Immature natural killer cell (primary cell): ENCODE measurements at regions not wholly inside any gene's neighbourhood (a gene's known extent, or its start where the extent isn't known, plus 50 kb on each side); places are given as distances from the start of the nearest gene placed in this dataset.

Experiments
- DNase-seq, 3 donors: peaks; one replicate each; pipeline ENCODE4 v3.0.0; 2022; ENCODE audit warnings: mixed read lengths in 1 of 3
- H3K27ac Mint-ChIP-seq, 6 donors: one replicate each; pipeline ENCODE4 v1.8.0; 2020; ENCODE audit warnings: mixed read lengths in 6 of 6, mild to moderate bottlenecking in 5 of 6, inconsistent platforms in 4 of 6, moderate library complexity in 3 of 6
- H3K27me3 Mint-ChIP-seq, 3 donors: one replicate each; pipeline ENCODE4 v1.8.0; 2020 to 2021; ENCODE audit warnings: low read depth in 3 of 3, mild to moderate bottlenecking in 3 of 3, mixed read lengths in 3 of 3, moderate library complexity in 3 of 3, inconsistent platforms in 1 of 3
- H3K36me3 Mint-ChIP-seq, 3 donors: one replicate each; pipeline ENCODE4 v1.8.0; 2020; ENCODE audit warnings: mixed read lengths in 3 of 3, inconsistent platforms in 2 of 3, mild to moderate bottlenecking in 2 of 3
- H3K4me1 Mint-ChIP-seq, 2 donors: one replicate each; pipeline ENCODE4 v1.8.0; 2020; ENCODE audit warnings: inconsistent platforms in 2 of 2, mild to moderate bottlenecking in 2 of 2, mixed read lengths in 2 of 2, moderate library complexity in 1 of 2
- H3K4me3 Mint-ChIP-seq, 5 donors: one replicate each; pipeline ENCODE4 v1.8.0; 2020; ENCODE audit warnings: mild to moderate bottlenecking in 5 of 5, mixed read lengths in 5 of 5, inconsistent platforms in 3 of 5, moderate library complexity in 3 of 5
- H3K9me3 Mint-ChIP-seq, 6 donors: one replicate each; pipeline ENCODE4 v1.8.0; 2020; ENCODE audit warnings: mild to moderate bottlenecking in 6 of 6, mixed read lengths in 6 of 6, inconsistent platforms in 4 of 6, moderate library complexity in 3 of 6

DNA sequence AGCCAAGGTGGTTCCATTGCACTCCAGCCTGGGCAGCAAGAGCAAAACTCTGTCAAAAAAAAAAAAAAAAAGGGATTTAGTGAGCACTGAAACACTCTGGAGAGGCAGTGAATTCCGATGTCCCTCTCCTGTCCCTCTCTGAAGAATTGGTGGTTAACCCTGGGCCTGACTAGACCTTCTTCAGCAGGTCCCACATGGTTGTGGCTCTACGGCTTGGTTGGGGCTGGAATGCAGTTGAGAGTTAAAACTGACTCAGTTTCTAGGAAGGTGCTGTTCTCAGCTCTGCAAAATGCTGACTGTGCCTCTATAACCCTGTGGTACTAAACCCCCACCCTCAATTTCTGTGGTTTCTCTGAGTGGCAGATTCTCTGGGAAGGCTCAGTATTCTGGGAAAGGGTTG lies 173.3 kb downstream of the SEC16B start:
- Mint-ChIP-seq H3K4me1 (peaks cover 0 to 2% of the 10 kb centered on the region in 2 donors), H3K27me3 (peaks cover 0 to 7% (median 0%) of the 10 kb centered on the region in 3 donors), H3K9me3 (peaks cover 3 to 23% (median 11%) of the 10 kb centered on the region in 6 donors), H3K27ac (no peak overlapping the region), H3K36me3 (no peaks in the 10 kb centered on the region), H3K4me3 (no peak overlapping the region)
- DNase-seq: no peak

DNA sequence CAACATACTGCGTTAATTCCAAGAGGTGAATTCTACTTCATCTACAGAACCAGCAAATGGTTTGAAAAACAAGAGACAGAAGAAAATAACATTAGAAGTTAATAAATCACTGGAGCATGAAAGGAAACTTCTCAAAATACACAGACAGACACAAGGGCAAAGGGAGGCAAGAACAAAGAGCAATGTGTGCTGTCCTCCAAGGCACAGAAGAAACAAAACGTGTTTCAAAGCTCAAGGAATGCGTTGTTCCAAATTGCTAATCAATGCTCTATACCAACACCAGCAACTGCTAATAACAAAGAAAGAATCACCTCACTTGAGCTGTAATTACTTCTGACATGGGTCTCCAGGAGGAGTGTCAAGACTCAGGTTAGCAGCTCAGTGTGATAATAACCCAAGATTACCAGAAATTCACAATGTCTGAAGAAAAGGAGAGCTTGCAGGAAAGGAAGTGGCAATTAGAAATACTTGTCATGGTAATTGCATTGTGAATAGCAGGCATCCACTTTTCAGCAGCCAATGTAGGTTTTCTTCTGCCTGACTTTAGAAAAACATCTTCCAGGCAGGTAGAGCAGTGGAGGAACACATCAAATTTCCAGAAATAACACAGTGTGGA lies 175.4 kb downstream of the SEC16B start:
- Mint-ChIP-seq H3K4me1 (no peaks in the 10 kb centered on the region), H3K9me3 (peaks cover 3 to 25% (median 12%) of the 10 kb centered on the region in 6 donors)

DNA sequence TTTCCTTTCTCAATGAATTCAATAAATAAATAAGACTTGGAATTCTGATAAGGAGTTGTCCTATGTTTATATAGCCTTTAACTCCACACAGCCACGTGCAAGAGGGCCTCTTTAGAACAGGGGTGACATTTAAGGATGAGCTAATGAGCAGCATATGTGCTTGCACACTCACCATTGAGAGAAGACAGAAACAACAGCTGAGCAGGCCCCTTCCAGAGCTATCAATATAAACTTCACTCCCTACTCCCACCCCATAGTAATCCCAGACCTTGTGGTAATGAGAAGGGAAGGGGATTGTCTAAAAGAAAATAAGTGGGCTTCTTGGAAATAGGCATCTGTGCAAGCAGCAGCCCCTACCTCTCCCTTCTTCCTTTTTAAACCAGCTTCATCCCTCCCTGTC lies 176.0 kb downstream of the SEC16B start:
- peaks cover 3 to 22% (median 11%) of the 10 kb centered on the region in 6 donors for H3K9me3 Mint-ChIP-seq
- no peak overlapping the region for H3K4me3 Mint-ChIP-seq
- no peak for DNase-seq
- no peaks in the 10 kb centered on the region for H3K4me1 Mint-ChIP-seq
- H3K36me3 Mint-ChIP-seq: no peaks in the 10 kb centered on the region
- H3K27me3 Mint-ChIP-seq: peaks cover 0 to 5% (median 0%) of the 10 kb centered on the region in 3 donors
- no peak overlapping the region for H3K27ac Mint-ChIP-seq

More for the DNA sequence above, 175.4 kb downstream of the SEC16B start:
- Mint-ChIP-seq H3K27me3 (peaks cover 0 to 5% (median 0%) of the 10 kb centered on the region in 3 donors), H3K4me3 (no peak overlapping the region), H3K27ac (no peak overlapping the region), H3K36me3 (no peaks in the 10 kb centered on the region)
- no peak for DNase-seq

DNA sequence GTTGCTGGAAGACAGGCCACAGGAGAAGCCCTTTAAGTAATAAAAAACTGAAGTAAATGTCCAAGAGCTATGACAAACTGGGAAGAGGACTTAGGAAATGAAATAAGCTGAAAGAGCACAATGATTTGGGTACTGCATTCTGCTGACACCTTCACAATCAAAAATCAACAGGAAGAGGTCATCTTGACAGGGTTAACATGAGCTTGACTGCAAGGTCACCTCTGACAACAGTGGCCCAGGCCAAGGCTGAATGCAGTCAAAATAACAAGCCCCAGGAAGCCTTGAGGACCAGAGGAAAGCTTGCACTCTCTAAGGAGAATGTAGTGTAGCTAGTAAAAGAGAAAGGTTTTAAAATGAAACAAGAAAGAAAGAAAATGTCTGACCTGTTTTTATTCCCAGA lies 179.3 kb downstream of the SEC16B start:
- no peak for DNase-seq
- Mint-ChIP-seq H3K4me3 (no peak overlapping the region), H3K36me3 (peaks cover 0 to 4% (median 4%) of the 10 kb centered on the region in 3 donors), H3K27me3 (peaks cover 2 to 4% (median 3%) of the 10 kb centered on the region in 3 donors), H3K4me1 (no peaks in the 10 kb centered on the region), H3K9me3 (peaks cover 7 to 22% (median 16%) of the 10 kb centered on the region in 6 donors), H3K27ac (no peak overlapping the region)

DNA sequence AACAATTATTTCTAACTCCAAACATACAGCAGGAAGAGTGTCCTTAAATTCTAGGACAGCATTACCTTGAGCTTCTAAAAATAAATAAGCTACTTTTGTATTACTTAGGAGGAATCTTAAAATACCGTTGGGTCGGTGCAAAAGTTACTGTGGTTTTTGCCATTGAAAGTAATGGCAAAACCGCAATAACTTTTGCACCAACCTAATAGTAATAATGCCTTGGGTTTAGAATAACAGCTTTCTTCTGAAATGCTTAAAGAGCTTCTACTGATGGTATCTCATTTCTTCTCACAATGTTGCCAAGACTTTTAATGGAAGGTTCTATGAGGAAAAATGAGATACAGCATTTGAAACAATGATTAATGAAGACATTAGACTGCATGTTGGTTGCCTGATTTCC lies 179.9 kb downstream of the SEC16B start:
- no peak for DNase-seq
- peaks cover 7 to 20% (median 15%) of the 10 kb centered on the region in 6 donors for H3K9me3 Mint-ChIP-seq
- H3K27me3 Mint-ChIP-seq: peaks cover 2 to 4% (median 3%) of the 10 kb centered on the region in 3 donors
- no peaks in the 10 kb centered on the region for H3K4me1 Mint-ChIP-seq
- H3K4me3 Mint-ChIP-seq: no peak overlapping the region
- peaks cover 0 to 4% (median 4%) of the 10 kb centered on the region in 3 donors for H3K36me3 Mint-ChIP-seq
- H3K27ac Mint-ChIP-seq: no peak overlapping the region

DNA sequence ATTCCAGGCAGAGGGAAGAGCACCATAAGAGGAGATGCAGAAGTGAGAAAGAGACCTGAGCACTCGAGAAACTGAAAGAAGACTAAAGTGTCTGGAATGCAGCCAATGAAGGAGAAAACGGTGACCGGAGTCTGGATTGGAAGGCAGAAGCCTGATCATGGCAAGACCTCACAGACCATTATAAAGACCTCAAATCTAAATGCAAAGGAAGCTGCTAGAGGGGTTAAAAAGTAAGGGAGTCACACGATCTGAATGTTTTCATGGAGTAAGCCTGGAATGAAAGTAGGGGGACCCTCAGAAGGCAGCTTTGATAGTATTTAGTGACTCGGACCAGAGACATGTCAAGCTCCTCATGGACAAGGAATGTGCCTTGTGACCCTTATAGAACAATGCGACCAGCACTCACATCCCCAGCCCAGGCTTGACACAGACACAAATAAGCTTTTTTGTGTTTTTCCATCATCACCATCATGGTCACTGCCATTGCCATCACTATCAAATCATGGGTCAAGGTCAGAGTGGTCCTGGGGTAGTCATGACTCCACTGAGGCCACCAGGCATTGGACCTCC lies 183.6 kb downstream of the SEC16B start:
- H3K27ac Mint-ChIP-seq: no peak overlapping the region
- no peaks in the 10 kb centered on the region for H3K4me1 Mint-ChIP-seq
- peaks cover 0 to 4% (median 2%) of the 10 kb centered on the region in 3 donors for H3K27me3 Mint-ChIP-seq
- H3K4me3 Mint-ChIP-seq: no peak overlapping the region
- peaks cover 0 to 4% (median 4%) of the 10 kb centered on the region in 3 donors for H3K36me3 Mint-ChIP-seq
- no peak for DNase-seq
- H3K9me3 Mint-ChIP-seq: peaks cover 6 to 24% (median 15%) of the 10 kb centered on the region in 6 donors

DNA sequence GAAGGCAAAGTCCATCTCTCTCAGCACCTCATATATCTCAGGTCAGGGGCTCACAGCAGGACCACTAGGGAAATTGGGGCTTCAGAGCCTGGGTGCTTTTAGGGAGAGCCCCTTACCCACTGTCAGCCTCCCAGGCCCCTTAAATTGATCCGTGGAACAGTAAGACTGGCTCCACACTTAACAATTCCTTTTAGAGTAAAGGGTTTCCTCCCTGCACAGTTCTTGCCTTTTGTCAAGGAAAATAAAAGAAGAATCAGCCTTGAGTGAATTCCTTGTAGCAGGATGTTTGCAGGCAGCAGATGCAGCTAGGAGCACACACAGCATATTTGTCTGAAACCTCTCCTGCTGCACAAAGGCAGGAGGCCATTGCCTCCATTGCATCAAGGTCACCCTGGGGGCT lies 184.9 kb downstream of the SEC16B start:
- H3K36me3 Mint-ChIP-seq: peaks cover 0 to 4% (median 4%) of the 10 kb centered on the region in 3 donors

DNA sequence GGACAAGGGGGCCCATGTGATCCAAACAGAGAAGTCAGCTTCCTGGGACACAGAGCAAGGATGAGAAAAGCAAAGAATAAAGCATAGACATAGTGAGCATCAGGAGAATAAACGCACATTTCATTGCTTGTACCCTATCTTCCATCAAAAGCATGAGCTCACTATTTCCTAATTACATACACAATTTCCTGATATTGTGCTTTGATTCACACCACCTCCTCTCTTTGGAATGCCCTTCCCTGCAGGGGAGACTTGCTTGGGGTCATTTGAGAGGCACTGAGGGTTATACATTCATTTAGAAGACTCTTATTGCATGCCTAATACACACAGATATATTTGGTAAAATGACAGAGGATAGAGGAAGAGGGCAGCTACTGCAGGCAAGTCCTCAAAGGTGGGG lies 185.4 kb downstream of the SEC16B start:
- no peak for DNase-seq
- Mint-ChIP-seq H3K36me3 (peaks cover 0 to 4% (median 4%) of the 10 kb centered on the region in 3 donors), H3K4me3 (no peak overlapping the region), H3K4me1 (no peaks in the 10 kb centered on the region), H3K9me3 (peaks cover 5 to 22% (median 13%) of the 10 kb centered on the region in 6 donors), H3K27me3 (peaks cover 0 to 4% (median 2%) of the 10 kb centered on the region in 3 donors), H3K27ac (no peak overlapping the region)

More for the DNA sequence above, 184.9 kb downstream of the SEC16B start:
- no peak for DNase-seq
- Mint-ChIP-seq H3K4me3 (no peak overlapping the region), H3K27me3 (peaks cover 0 to 4% (median 2%) of the 10 kb centered on the region in 3 donors), H3K27ac (no peak overlapping the region), H3K9me3 (peaks cover 5 to 22% (median 13%) of the 10 kb centered on the region in 6 donors), H3K4me1 (no peaks in the 10 kb centered on the region)

DNA sequence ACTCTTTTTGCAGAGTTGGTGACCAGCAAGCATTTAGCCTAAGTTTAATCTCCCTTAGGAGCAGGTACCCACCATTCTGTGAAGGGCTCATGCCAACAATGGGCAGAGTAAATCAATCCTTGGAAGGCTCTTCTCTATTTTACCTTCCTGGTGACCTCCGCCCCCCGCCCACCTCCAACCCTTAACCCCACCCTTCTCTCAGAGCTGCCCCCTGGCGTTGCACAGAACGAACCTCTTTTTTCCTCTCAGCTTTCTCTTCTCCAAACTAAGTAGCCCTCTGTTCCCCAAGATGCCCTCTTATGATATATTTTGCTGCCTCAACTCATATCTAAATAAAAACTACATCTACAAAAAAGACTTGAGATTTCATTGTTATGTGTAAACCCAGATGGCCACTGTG lies 186.8 kb downstream of the SEC16B start:
- no peak overlapping the region for H3K27ac Mint-ChIP-seq
- no peak for DNase-seq
- H3K36me3 Mint-ChIP-seq: peaks cover 0 to 4% (median 4%) of the 10 kb centered on the region in 3 donors
- H3K27me3 Mint-ChIP-seq: peaks cover 0 to 4% (median 2%) of the 10 kb centered on the region in 3 donors
- H3K9me3 Mint-ChIP-seq: peaks cover 5 to 28% (median 17%) of the 10 kb centered on the region in 6 donors
- H3K4me1 Mint-ChIP-seq: no peaks in the 10 kb centered on the region
- H3K4me3 Mint-ChIP-seq: no peak overlapping the region

DNA sequence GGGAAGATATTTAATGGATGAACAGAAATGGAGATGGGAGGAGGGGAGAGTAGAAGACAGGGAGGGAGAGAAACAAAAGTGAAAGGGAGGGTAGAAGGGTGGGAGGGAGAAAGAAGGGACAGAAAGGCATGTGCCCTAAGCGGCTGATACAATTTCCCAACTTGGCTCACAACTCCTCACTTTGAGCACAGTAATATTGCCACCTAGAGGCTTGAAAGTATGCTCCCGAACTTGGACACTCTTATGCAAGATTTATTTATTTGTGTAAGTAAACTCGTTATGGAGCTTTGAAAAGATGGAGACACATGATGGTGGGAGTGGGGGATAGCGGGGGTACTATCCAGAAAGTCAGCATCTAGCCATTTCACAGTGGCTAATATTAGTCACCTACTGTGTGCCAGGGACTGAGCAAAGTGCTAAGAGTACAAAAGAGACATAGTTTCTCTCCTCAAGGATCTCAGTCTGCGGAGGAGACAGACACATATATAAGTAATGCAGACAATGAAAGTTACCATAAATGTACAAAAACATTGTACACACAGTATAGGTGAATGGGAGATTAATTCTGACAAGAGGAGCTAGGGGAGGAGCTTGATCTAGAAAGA lies 189.7 kb downstream of the SEC16B start:
- Mint-ChIP-seq H3K27me3 (no peaks in the 10 kb centered on the region), H3K4me1 (no peaks in the 10 kb centered on the region), H3K36me3 (no peaks in the 10 kb centered on the region), H3K4me3 (no peak overlapping the region), H3K27ac (no peak overlapping the region), H3K9me3 (peaks cover 2 to 32% (median 11%) of the 10 kb centered on the region in 6 donors)
- DNase-seq: no peak

DNA sequence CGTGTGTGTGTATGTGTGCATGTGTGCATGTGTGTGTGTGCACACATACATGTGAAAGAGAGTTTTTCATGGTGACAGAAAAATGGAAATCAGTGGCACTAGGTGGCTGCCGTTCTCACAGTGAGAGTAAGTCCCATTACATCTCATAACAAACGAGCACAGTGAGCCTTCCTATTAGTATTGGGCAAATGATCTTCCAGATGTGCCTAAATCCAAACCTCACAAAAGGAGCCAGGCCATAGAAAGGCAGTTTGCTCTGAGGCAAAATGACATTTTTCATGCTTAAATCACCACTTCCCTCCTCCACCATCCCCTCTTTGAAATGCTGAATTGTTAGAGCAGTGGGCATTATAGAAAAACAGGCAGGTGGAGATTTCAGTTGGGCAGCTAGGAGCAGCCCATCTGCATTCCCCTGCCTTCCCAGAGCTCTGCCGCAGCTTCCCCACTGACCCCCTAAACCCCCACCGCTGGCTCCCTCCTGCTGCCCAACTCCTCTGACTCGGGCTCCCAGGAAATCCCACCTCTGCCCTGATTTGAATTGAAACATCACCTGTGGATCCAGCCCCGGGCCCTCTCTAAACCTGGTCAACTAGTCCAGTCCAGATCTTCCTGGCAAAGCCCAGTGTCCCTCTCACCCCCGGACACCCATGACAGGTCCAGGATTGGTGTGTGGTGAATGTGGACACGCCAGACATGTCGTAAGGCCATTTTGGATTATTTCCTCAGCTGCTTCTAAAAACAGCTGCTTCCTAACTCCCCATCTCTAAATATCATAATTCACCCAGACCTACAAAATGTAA lies 190.5 kb downstream of the SEC16B start:
- Mint-ChIP-seq H3K27me3 (no peaks in the 10 kb centered on the region), H3K9me3 (peaks cover 2 to 39% (median 11%) of the 10 kb centered on the region in 6 donors), H3K4me1 (no peaks in the 10 kb centered on the region), H3K27ac (no peak overlapping the region), H3K36me3 (no peaks in the 10 kb centered on the region), H3K4me3 (no peak overlapping the region)
- DNase-seq: no peak

DNA sequence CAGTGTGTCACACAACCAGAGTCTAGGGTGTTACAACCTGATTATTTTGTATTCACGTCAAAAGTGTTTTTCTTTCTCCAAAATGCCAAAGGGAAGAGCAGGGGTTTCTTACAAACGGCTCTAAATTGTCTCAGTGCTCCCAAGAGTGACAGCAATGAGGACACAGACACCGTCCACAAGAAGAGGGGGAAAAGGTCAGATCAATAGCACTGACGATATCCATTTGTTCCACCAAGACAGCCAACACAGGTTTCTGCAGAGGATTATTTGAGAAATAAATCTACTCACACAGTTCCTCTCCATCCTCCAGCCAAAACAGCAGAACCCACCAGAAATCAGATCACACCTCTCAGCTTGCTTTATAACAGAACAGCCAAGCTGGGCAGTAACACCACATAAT lies 193.9 kb downstream of the SEC16B start:
- H3K27ac Mint-ChIP-seq: no peak overlapping the region
- H3K36me3 Mint-ChIP-seq: peaks cover 0 to 4% (median 0%) of the 10 kb centered on the region in 3 donors
- no peak for DNase-seq
- H3K4me1 Mint-ChIP-seq: no peaks in the 10 kb centered on the region
- H3K9me3 Mint-ChIP-seq: peaks cover 0 to 45% (median 10%) of the 10 kb centered on the region in 6 donors
- H3K4me3 Mint-ChIP-seq: no peak overlapping the region
- H3K27me3 Mint-ChIP-seq: no peaks in the 10 kb centered on the region

DNA sequence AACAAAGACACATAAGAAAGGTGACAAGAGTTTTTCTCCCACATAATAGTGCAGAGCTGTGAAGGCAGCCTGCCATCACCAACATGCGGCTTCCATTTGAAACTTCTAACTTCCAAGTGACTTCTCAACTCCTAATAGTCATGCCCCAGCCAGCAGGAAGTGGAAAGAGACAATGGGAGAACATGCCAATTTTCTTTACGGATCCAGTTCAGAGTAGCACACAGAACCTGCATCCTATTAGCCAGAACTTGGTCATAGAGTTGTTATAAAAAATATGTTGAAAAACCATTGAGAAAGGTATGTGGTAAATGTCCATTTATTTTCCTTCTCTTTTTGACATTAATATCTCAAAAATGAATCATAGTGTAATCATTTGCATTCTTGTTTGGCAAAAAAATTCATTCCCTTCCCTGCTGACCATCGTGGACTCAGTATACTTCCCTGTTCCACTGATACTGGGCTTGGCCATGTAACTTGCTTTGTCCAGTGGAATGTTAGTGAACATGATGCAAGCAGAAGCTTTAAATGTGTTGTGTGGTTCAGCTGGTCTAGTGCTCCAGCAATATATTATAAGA lies 197.4 kb downstream of the SEC16B start:
- no peaks in the 10 kb centered on the region for H3K27me3 Mint-ChIP-seq
- DNase-seq: no peak
- no peak overlapping the region for H3K27ac Mint-ChIP-seq
- H3K36me3 Mint-ChIP-seq: peaks cover 0 to 4% (median 0%) of the 10 kb centered on the region in 3 donors
- no peak overlapping the region for H3K4me3 Mint-ChIP-seq
- H3K9me3 Mint-ChIP-seq: peaks cover 0 to 34% (median 3%) of the 10 kb centered on the region in 6 donors
- H3K4me1 Mint-ChIP-seq: no peaks in the 10 kb centered on the region
